ENCODE measurements at regions not wholly inside any gene's neighbourhood (a gene's known extent, or its start where the extent isn't known, plus 50 kb on each side); places are given as distances from the start of the nearest gene placed in this dataset.

DNA sequence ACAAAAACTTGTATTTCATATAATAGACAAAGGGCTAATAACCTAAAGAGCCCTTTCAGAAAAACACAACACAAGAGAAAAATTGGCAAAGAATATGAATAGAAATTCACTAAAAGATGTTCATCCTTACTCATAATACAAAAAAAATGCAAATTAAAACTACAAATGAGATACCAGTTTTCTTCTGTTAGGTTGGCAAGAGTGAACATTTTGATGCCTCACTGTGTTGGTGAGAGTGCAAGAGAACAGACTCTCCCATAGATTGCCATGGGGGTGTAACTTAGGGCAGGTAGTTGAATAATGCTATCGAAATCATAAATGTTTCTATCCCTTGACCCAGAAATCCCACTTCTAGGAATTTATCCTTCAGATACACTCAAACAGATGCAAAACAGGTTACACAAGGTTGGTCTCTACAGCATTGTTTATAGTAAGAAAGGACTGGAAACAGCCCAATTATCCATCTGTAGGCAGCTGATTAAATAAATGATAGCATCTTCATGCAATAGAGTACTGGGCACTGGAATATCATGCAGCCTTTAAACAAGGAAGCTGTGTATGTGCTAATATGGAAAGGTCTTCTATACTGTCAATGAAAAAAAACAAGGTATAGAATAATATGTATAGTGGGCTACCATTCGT lies 146.3 kb downstream of the TLE3 start:
- Histone ChIP-seq H3K27ac (no peak overlapping the region), H3K4me3 (no peak overlapping the region)
- DNase-seq (ENCODE audit: low spot score) = no peak
- TF ChIP-seq, protein P1, sequence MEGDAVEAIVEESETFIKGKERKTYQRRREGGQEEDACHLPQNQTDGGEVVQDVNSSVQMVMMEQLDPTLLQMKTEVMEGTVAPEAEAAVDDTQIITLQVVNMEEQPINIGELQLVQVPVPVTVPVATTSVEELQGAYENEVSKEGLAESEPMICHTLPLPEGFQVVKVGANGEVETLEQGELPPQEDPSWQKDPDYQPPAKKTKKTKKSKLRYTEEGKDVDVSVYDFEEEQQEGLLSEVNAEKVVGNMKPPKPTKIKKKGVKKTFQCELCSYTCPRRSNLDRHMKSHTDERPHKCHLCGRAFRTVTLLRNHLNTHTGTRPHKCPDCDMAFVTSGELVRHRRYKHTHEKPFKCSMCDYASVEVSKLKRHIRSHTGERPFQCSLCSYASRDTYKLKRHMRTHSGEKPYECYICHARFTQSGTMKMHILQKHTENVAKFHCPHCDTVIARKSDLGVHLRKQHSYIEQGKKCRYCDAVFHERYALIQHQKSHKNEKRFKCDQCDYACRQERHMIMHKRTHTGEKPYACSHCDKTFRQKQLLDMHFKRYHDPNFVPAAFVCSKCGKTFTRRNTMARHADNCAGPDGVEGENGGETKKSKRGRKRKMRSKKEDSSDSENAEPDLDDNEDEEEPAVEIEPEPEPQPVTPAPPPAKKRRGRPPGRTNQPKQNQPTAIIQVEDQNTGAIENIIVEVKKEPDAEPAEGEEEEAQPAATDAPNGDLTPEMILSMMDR (IDR thresholded peaks at IDR 0.05) = no peak

DNA sequence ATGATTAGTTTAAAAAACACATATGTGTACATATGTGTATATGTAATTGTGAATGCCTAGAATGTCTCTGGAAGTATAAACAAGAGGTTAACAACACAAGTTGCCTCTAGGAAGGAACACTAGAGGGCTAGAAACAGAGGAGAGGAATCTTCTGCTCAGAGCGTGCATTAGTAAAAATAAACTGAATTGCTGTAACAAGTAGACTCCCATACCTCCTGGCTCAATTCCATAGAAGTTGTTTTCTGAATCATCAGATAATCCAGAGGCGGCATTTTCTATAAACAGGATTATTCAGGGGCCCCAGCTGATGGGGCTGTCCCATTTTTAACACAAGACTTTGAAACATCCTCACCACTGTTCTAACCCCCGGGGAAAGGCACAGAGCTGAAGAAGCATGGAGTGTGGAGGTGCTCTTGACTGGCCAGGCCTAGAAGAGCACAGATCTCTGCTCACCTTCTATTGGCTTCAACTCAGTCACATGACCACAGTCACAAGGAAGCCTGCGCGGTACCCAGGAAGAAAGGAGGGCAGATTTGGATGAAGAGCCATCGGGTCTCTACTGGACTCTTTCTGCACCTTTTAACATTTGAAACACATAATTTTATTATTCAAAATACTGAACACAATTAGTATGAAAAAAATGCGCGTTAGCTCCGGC lies 145.7 kb downstream of the TLE3 start:
- Histone ChIP-seq H3K27ac (no peak overlapping the region), H3K4me3 (no peak overlapping the region)
- no peak for DNase-seq (ENCODE audit: low spot score)
- TF ChIP-seq, protein P1 (IDR thresholded peaks at IDR 0.05) = no peak

- TF ChIP-seq, protein P1 (IDR thresholded peaks at IDR 0.05) = no peak
- H3K4me3 ChIP-seq = no peak overlapping the region
- DNase-seq (ENCODE audit: low spot score) = no peak
- no peak overlapping the region for H3K27ac ChIP-seq
Observed at GRCh38 chr15:69953051-69953450, 144.7 kb downstream of the TLE3 start.

DNA sequence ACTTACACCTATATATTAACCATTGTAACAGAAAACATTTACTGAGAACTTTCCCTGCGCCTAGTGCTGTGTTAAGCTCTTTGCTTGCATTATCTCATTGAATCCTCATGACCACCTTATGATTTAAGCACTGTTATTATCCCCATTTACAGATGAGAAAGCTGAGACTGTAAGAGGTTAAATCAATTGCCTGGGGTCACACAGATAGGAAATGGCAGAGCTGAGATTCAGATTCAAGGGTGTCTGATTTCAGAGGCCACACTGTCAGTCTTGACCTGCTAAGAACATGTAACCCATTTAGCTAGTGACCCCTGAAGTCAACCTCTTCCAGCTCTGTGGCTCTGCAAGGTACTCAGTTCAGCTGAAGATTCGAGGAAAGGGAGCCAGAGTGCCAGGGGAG lies 143.9 kb downstream of the TLE3 start:
- Histone ChIP-seq H3K27ac (no peak overlapping the region), H3K4me3 (no peak overlapping the region)
- TF ChIP-seq, protein P1 (IDR thresholded peaks at IDR 0.05) = no peak
- DNase-seq (ENCODE audit: low spot score) = no peak

DNA sequence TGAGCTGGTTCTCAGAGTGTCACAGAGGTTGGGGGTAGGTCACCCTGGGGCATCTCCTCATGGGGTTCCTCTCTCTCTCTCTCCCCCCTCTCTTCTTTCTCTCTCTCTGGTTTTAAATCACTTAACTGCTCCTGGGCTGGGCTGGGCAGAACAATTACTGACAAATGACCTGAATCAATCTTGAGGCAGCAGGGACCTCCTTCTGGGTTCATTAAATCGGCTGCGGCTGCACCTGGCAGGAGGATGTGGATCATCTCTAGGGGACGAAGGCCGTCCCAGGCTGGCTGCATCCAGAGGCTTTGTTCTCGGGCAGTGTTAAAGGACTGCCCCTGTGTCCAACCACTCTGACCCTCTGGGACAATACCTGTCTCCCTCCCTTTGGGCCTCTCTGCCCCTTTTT lies 143.1 kb downstream of the TLE3 start:
- DNase-seq (ENCODE audit: low spot score) = no peak
- TF ChIP-seq, protein P1 (IDR thresholded peaks at IDR 0.05) = no peak
- no peak overlapping the region for H3K27ac ChIP-seq
- H3K4me3 ChIP-seq = no peak overlapping the region

GRCh38 chr15:69955240-69955894 lies 142.3 kb downstream of the TLE3 start:
- DNase-seq (ENCODE audit: low spot score) = no peak
- H3K27ac ChIP-seq = no peak overlapping the region
- H3K4me3 ChIP-seq = no peak overlapping the region
- TF ChIP-seq, protein P1 (IDR thresholded peaks at IDR 0.05) = no peak
